ENCODE measurements at regions not wholly inside any gene's neighbourhood (a gene's known extent, or its start where the extent isn't known, plus 50 kb on each side); places are given as distances from the start of the nearest gene placed in this dataset.
A peak's percentile ranks its signal among the peaks of the same experiment; 100 is the strongest.
"Not testable (repeated sequence)": the region's sequence is repeated elsewhere in the genome, so short reads cannot be mapped to it uniquely, and the experiment has no call there.

GRCh38 chr7:83836028-83836427 is 187.1 kb upstream of the SEMA3E start:
- TF ChIP-seq, protein P1, sequence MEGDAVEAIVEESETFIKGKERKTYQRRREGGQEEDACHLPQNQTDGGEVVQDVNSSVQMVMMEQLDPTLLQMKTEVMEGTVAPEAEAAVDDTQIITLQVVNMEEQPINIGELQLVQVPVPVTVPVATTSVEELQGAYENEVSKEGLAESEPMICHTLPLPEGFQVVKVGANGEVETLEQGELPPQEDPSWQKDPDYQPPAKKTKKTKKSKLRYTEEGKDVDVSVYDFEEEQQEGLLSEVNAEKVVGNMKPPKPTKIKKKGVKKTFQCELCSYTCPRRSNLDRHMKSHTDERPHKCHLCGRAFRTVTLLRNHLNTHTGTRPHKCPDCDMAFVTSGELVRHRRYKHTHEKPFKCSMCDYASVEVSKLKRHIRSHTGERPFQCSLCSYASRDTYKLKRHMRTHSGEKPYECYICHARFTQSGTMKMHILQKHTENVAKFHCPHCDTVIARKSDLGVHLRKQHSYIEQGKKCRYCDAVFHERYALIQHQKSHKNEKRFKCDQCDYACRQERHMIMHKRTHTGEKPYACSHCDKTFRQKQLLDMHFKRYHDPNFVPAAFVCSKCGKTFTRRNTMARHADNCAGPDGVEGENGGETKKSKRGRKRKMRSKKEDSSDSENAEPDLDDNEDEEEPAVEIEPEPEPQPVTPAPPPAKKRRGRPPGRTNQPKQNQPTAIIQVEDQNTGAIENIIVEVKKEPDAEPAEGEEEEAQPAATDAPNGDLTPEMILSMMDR (IDR thresholded peaks at IDR 0.05; ENCODE audit: control insufficient read depth, extremely low read depth, insufficient read depth): no peak
- DNase-seq (ENCODE audit: low read depth): no peak
- H3K4me3 ChIP-seq (ENCODE audit: low read depth, low read length): no peak overlapping the region

DNA sequence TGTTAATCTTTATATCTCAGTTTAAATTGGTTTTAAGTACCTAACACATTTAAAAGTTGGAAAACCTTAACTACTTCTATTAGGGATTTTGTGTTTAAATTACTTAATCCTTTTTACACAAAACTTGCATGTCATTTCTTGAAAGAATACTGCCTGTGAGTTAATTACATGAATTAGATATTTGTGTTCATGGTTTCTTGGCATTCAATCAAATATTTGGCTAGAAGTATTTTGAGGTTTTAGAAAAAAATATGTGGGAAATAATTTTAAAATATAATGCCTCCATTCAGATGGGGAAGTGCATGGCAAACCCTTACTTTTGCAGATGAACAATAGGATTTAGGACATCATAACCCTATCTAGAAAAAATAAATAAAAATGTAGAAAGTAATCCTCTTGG is 186.5 kb upstream of the SEMA3E start:
- no peak for DNase-seq (ENCODE audit: low read depth)
- no peak overlapping the region for H3K4me3 ChIP-seq (ENCODE audit: low read depth, low read length)
- TF ChIP-seq, protein P1 (IDR thresholded peaks at IDR 0.05; ENCODE audit: control insufficient read depth, extremely low read depth, insufficient read depth): no peak

DNA sequence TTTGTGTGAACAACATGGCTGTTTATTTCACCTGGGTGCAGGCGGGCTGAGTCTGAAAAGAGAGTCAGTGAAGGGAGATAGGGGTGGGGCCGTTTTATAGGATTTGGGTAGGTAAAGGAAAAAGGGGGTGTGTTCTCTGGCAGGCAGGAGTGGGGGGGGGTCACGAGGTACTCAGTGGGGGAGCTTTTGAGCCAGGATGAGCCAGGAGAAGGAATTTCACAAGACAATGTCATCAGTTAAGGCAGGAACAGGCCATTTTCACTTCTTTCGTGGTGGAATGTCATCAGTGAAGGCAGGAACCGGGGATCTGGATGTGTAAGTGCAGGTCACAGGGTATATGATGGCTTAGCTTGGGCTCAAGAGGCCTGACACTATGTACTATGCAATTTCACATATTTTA is 184.8 kb upstream of the SEMA3E start:
- DNase-seq (ENCODE audit: low read depth); H3K4me3 ChIP-seq (ENCODE audit: low read depth, low read length): not testable (repeated sequence)

- DNase-seq (ENCODE audit: low read depth): peak; percentile 11
- no peak overlapping the region for H3K4me3 ChIP-seq (ENCODE audit: low read depth, low read length)
- TF ChIP-seq, protein P1 (IDR thresholded peaks at IDR 0.05; ENCODE audit: control insufficient read depth, extremely low read depth, insufficient read depth): no peak
Measured at GRCh38 chr7:83832009-83832408, 183.1 kb upstream of the SEMA3E start.

DNA sequence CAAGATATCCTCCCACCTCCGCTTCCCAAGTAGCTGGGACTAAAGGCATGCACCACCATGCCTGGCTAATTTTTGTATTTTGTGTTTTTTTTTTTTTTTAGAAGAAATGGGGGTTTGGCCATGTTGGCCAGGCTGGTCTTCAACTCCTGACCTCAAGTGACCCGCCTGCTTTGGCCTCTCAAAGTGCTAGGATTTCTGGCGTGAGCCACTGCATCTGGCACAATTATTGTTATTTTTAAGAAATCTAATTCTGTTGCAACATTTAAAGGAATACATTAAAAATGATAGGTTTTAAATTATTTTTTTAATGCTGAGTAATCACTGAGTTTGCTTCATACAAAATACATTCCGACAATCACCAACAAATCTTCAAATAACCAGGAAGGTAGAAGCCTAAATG is 178.1 kb upstream of the SEMA3E start:
- DNase-seq (ENCODE audit: low read depth): no peak
- H3K4me3 ChIP-seq (ENCODE audit: low read depth, low read length): no peak overlapping the region
- TF ChIP-seq, protein P1 (IDR thresholded peaks at IDR 0.05; ENCODE audit: control insufficient read depth, extremely low read depth, insufficient read depth): no peak

- TF ChIP-seq, protein P1 (IDR thresholded peaks at IDR 0.05; ENCODE audit: control insufficient read depth, extremely low read depth, insufficient read depth): no peak
- no peak overlapping the region for H3K4me3 ChIP-seq (ENCODE audit: low read depth, low read length)
- no peak for DNase-seq (ENCODE audit: low read depth)
Measured at GRCh38 chr7:83824214-83824613, 175.3 kb upstream of the SEMA3E start.

- H3K4me3 ChIP-seq (ENCODE audit: low read depth, low read length): no peak overlapping the region
Measured at GRCh38 chr7:83821866-83822265, 172.9 kb upstream of the SEMA3E start.

More at GRCh38 chr7:83821866-83822265, 172.9 kb upstream of the SEMA3E start:
- TF ChIP-seq, protein P1 (IDR thresholded peaks at IDR 0.05; ENCODE audit: control insufficient read depth, extremely low read depth, insufficient read depth): no peak
- DNase-seq (ENCODE audit: low read depth): no peak

Measured in LNCaP clone FGC (cell line).